MM.1S (cell line): ENCODE measurements at regions not wholly inside any gene's neighbourhood (a gene's known extent, or its start where the extent isn't known, plus 50 kb on each side); places are given as distances from the start of the nearest gene placed in this dataset.

ENCODE experiments used
- DNase-seq: peaks from one replicate; pipeline ENCODE4 v3.0.0-alpha.2; 2015
- H2AFZ ChIP-seq: fragments of 300-600 bp; sonication (generic); 2 replicates; pipeline ENCODE4 v1.6.0; 2016; ENCODE audit warnings: antibody characterized with exemption, low read length
- H3F3A ChIP-seq: fragments of 300-600 bp; sonication (generic); 2 replicates; pipeline ENCODE4 v1.6.1; 2016; ENCODE audit warnings: mild to moderate bottlenecking, antibody characterized with exemption, low read length, moderate library complexity, mixed read lengths; ENCODE audit not compliant: insufficient read depth
- H3K27ac ChIP-seq: fragments of 300-600 bp; sonication (generic); 2 replicates; pipeline ENCODE4 v1.5.1; 2016; ENCODE audit warnings: mild to moderate bottlenecking, low read length
- H3K27me3 ChIP-seq: fragments of 300-600 bp; sonication (generic); replicated peaks from 2 replicates; pipeline ENCODE4 v1.6.0; 2016; ENCODE audit warnings: low read length; ENCODE audit not compliant: insufficient read depth
- H3K36me3 ChIP-seq: fragments of 300-600 bp; sonication (generic); replicated peaks from 2 replicates; pipeline ENCODE4 v1.6.1; 2016; ENCODE audit warnings: mild to moderate bottlenecking, low read length, mixed read lengths; ENCODE audit not compliant: insufficient read depth
- H3K4me1 ChIP-seq: fragments of 300-600 bp; sonication (generic); 2 replicates; pipeline ENCODE4 v1.6.1; 2016; ENCODE audit warnings: low read length, mixed read lengths
- H3K4me2 ChIP-seq: fragments of 300-600 bp; sonication (generic); 2 replicates; pipeline ENCODE4 v1.6.0; 2016; ENCODE audit warnings: low read depth, low read length
- H3K4me3 ChIP-seq: fragments of 300-600 bp; sonication (generic); 2 replicates; pipeline ENCODE4 v1.5.1; 2016; ENCODE audit warnings: low read length, mixed read lengths
- H3K79me2 ChIP-seq: fragments of 300-600 bp; sonication (generic); 2 replicates; pipeline ENCODE4 v1.6.1; 2016; ENCODE audit warnings: mixed run types, low read length, mixed read lengths
- H3K9ac ChIP-seq: fragments of 300-600 bp; sonication (generic); 2 replicates; pipeline ENCODE4 v1.6.1; 2016; ENCODE audit warnings: low read length, mixed read lengths
- H3K9me2 ChIP-seq: fragments of 300-600 bp; sonication (generic); replicated peaks from 2 replicates; pipeline ENCODE4 v1.6.1; 2016; ENCODE audit warnings: mild to moderate bottlenecking, low read length, mixed read lengths; ENCODE audit not compliant: insufficient read depth
- H3K9me3 ChIP-seq: fragments of 300-600 bp; sonication (generic); replicated peaks from 2 replicates; pipeline ENCODE4 v1.6.1; 2016; ENCODE audit warnings: mild to moderate bottlenecking, low read length, mixed read lengths; ENCODE audit not compliant: insufficient read depth
- H4K20me1 ChIP-seq: fragments of 300-600 bp; sonication (generic); 2 replicates; pipeline ENCODE4 v1.6.1; 2016; ENCODE audit warnings: mild to moderate bottlenecking, low read length, moderate library complexity, mixed read lengths; ENCODE audit not compliant: insufficient read depth
- CTCF ChIP-seq: fragments of 300-600 bp; sonication (generic); IDR thresholded peaks from 2 replicates; pipeline ENCODE4 v1.5.1; 2016; ENCODE audit warnings: antibody characterized with exemption, low read length, mixed read lengths
- EZH2 ChIP-seq: fragments of 300-600 bp; sonication (generic); optimal IDR thresholded peaks from 2 replicates; pipeline ENCODE3; 2017; ENCODE audit warnings: low read depth, mild to moderate bottlenecking, antibody characterized with exemption, low read length, mixed read lengths
- EZH2phosphoT487 ChIP-seq: fragments of 300-600 bp; sonication (generic); IDR thresholded peaks from 2 replicates; pipeline ENCODE4 v1.6.1; 2018; ENCODE audit warnings: antibody characterized with exemption, low read length

GRCh38 chr10:6912424-6912823 lies 332.3 kb upstream of the PRKCQ start:
- Histone ChIP-seq H2AFZ (no peak overlapping the region), H3K27ac (peak overlapping the region; percentile 48; the same call in 1 of the 2 replicates), H3K4me3 (peak overlapping the region; percentile 17; the same call in 1 of the 2 replicates), H3K4me1 (peaks cover 25% of the 10 kb centered on the region), H3K9me2 (no peaks in the 10 kb centered on the region), H3K9ac (no peak overlapping the region), H3K4me2 (peak overlapping the region; percentile 38; the same call in 1 of the 2 replicates), H3K9me3 (no peaks in the 10 kb centered on the region), H3K27me3 (no peaks in the 10 kb centered on the region), H4K20me1 (no peaks in the 10 kb centered on the region), H3K79me2 (no peaks in the 10 kb centered on the region), H3K36me3 (no peaks in the 10 kb centered on the region), H3F3A (peaks cover 15% of the 10 kb centered on the region)
- TF ChIP-seq EZH2phosphoT487, result no peak
- TF ChIP-seq EZH2, result no peak
- peak; percentile 72 for DNase-seq

- DNase-seq, result no peak
- Histone ChIP-seq H3K79me2 (no peaks in the 10 kb centered on the region), H3K4me2 (peak overlapping the region; percentile 38; the same call in 1 of the 2 replicates), H3K9ac (no peak overlapping the region), H3K4me3 (no peak overlapping the region), H3K4me1 (peaks cover 23% of the 10 kb centered on the region), H2AFZ (no peak overlapping the region), H3K9me2 (no peaks in the 10 kb centered on the region), H3K27me3 (no peaks in the 10 kb centered on the region), H3K9me3 (no peaks in the 10 kb centered on the region), H3F3A (peaks cover 15% of the 10 kb centered on the region), H4K20me1 (no peaks in the 10 kb centered on the region), H3K27ac (peak overlapping the region; percentile 48; the same call in 1 of the 2 replicates), H3K36me3 (no peaks in the 10 kb centered on the region)
- TF ChIP-seq EZH2, result no peak
- TF ChIP-seq EZH2phosphoT487, result no peak
- no peak for TF ChIP-seq CTCF
Measured at GRCh38 chr10:6912021-6912420, 331.9 kb upstream of the PRKCQ start.

GRCh38 chr10:6909905-6910560 lies 330.0 kb upstream of the PRKCQ start:
- TF ChIP-seq CTCF (no peak), EZH2phosphoT487 (no peak), EZH2 (no peak)
- no peak for DNase-seq

More at GRCh38 chr10:6909905-6910560, 330.0 kb upstream of the PRKCQ start:
- no peaks in the 10 kb centered on the region for H3K9me3 ChIP-seq
- no peak overlapping the region for H2AFZ ChIP-seq
- peaks cover 15% of the 10 kb centered on the region for H3F3A ChIP-seq
- H3K9me2 ChIP-seq, result no peaks in the 10 kb centered on the region
- H3K9ac ChIP-seq, result no peak overlapping the region
- no peak overlapping the region for H3K4me2 ChIP-seq
- no peaks in the 10 kb centered on the region for H3K36me3 ChIP-seq
- no peak overlapping the region for H3K27ac ChIP-seq
- no peaks in the 10 kb centered on the region for H4K20me1 ChIP-seq
- H3K27me3 ChIP-seq, result no peaks in the 10 kb centered on the region
- H3K79me2 ChIP-seq, result no peaks in the 10 kb centered on the region
- H3K4me1 ChIP-seq, result peaks cover 18% of the 10 kb centered on the region
- H3K4me3 ChIP-seq, result no peak overlapping the region
